ENCODE measurements at regions not wholly inside any gene's neighbourhood (a gene's known extent, or its start where the extent isn't known, plus 50 kb on each side); places are given as distances from the start of the nearest gene placed in this dataset.

DNA sequence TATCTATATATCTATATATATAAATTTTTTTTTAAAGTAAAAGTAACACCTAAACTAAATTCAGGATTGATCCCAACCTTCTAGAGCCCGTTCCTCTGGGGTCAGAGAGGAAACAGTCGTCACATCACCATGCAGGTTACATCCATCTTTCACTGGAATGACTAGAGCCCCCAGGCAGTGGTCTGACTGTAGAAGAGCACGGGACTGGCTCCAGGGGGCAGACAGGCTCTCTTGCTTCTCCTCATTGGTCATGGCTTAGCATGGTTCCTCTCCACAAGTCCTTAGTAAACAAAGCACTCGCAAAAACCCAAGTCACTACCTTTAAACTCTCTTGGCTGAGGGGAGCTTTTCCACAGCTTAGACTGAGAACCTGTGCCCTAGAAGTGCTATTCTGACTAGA, 110.5 kb downstream of the NR2F2 start:
- Histone ChIP-seq H3K36me3 (no peaks in the 10 kb centered on the region), H3K27ac (no peak overlapping the region), H3K27me3 (no peaks in the 10 kb centered on the region), H3K4me3 (no peak overlapping the region), H3K4me1 (no peaks in the 10 kb centered on the region), H3K9me3 (peaks cover 0 to 3% of the 10 kb centered on the region in 2 donors)
- TF ChIP-seq, protein P1, sequence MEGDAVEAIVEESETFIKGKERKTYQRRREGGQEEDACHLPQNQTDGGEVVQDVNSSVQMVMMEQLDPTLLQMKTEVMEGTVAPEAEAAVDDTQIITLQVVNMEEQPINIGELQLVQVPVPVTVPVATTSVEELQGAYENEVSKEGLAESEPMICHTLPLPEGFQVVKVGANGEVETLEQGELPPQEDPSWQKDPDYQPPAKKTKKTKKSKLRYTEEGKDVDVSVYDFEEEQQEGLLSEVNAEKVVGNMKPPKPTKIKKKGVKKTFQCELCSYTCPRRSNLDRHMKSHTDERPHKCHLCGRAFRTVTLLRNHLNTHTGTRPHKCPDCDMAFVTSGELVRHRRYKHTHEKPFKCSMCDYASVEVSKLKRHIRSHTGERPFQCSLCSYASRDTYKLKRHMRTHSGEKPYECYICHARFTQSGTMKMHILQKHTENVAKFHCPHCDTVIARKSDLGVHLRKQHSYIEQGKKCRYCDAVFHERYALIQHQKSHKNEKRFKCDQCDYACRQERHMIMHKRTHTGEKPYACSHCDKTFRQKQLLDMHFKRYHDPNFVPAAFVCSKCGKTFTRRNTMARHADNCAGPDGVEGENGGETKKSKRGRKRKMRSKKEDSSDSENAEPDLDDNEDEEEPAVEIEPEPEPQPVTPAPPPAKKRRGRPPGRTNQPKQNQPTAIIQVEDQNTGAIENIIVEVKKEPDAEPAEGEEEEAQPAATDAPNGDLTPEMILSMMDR (IDR thresholded peaks at IDR 0.05), result no peak
- intact Hi-C loops (cut with DNase I), result no loop called here
- no peak for DNase-seq (ENCODE audit: low spot score in 2 of 2)

DNA sequence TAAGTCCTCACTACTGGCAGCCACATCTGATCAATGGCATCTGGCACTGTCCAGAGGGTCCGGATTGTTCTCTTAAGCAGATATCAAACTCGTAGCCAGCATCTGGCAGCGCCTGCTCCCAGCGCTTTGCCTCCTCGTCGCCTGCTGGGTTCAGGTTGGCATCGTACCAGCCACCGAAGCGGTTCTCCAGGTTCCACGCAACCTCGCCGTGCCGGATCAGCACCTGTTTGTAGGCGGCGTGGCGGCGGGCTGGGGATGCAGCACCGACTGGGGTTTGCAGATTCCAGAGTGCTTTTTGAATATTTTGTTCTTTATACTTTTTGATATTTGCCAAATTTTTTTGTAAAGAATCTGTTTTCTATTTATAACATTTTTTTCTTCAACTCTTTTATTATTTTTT, 111.6 kb downstream of the NR2F2 start:
- Histone ChIP-seq H3K27ac (no peak overlapping the region), H3K27me3 (no peaks in the 10 kb centered on the region), H3K36me3 (no peaks in the 10 kb centered on the region), H3K4me1 (no peaks in the 10 kb centered on the region), H3K9me3 (peaks cover 0 to 3% of the 10 kb centered on the region in 2 donors), H3K4me3 (no peak overlapping the region)
- no peak for DNase-seq (ENCODE audit: low spot score in 2 of 2)
- intact Hi-C loops (cut with DNase I), result no loop called here
- TF ChIP-seq, protein P1 (IDR thresholded peaks at IDR 0.05), result no peak

DNA sequence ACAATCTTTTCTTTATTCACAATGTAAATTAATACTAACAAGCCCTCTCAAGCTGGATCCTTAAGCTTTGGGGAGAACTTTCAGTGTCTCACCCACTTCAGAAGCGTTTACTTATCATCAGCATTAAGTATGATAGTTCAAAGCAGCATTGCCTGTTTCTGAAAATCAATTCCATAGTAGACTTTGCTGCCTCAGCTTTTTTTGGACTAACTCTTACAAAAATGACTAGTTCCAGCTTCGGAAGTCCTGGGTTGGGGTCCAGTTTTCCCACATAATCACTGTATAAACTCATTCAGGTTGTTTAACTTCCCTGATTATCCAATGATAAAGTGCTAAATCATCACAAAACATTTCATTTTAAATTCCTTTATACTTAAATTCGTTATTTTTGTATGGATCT, 114.4 kb downstream of the NR2F2 start:
- H3K27ac ChIP-seq, result no peak overlapping the region
- intact Hi-C loops (cut with DNase I), result no loop called here
- no peaks in the 10 kb centered on the region for H3K4me1 ChIP-seq
- DNase-seq (ENCODE audit: low spot score in 2 of 2), result no peak
- H3K9me3 ChIP-seq, result peaks cover 0 to 3% of the 10 kb centered on the region in 2 donors
- no peaks in the 10 kb centered on the region for H3K27me3 ChIP-seq
- H3K4me3 ChIP-seq, result no peak overlapping the region
- no peaks in the 10 kb centered on the region for H3K36me3 ChIP-seq
- TF ChIP-seq, protein P1 (IDR thresholded peaks at IDR 0.05), result no peak

DNA sequence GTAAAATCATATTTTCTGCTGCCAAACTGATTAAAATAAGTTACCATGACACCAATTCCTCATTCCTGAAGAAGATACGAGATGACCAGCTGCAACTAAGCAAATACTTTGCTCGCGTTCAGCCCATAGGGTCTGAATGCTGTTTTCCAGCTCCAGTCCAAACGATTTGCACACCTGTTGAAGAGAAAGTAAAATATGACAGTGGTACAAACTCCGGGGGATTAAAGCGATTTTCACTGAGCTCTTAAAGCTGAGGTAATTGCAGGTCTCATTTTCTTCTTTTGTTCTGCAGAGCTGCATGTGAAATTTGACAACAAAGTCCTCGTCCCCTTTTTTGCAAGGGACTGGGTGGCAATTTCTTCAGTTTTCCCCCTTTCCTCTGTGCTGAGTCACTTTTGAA, 118.4 kb downstream of the NR2F2 start:
- intact Hi-C loops (cut with DNase I), result no loop called here
- Histone ChIP-seq H3K4me1 (no peaks in the 10 kb centered on the region), H3K36me3 (no peaks in the 10 kb centered on the region), H3K27me3 (no peaks in the 10 kb centered on the region), H3K9me3 (no peaks in the 10 kb centered on the region), H3K27ac (no peak overlapping the region), H3K4me3 (no peak overlapping the region)
- TF ChIP-seq, protein P1 (IDR thresholded peaks at IDR 0.05), result no peak
- DNase-seq (ENCODE audit: low spot score in 2 of 2), result no peak

DNA sequence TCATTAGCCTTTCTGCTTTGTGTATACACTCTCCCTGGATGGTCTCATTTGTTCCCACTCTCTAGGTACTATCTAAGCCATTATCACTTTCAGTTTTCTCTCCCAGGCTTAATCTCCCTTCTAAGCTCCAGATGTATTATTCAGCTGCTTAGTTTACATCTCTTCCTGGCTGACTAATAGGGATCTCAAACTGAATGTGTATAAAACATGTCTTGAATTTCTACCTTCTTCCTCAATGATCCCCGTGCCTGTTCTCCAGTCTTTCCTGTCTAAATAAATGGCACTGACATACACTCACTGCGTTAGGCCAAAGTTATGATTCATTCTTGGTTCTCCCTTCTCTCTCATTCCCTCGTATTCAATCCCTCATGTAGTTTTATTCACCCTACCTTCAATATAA, 127.3 kb downstream of the NR2F2 start:
- Histone ChIP-seq H3K4me3 (no peak overlapping the region), H3K36me3 (no peaks in the 10 kb centered on the region), H3K9me3 (no peaks in the 10 kb centered on the region), H3K4me1 (no peaks in the 10 kb centered on the region), H3K27me3 (no peaks in the 10 kb centered on the region), H3K27ac (no peak overlapping the region)
- intact Hi-C loops (cut with DNase I), result no loop called here
- TF ChIP-seq, protein P1 (IDR thresholded peaks at IDR 0.05), result no peak
- no peak for DNase-seq (ENCODE audit: low spot score in 2 of 2)

DNA sequence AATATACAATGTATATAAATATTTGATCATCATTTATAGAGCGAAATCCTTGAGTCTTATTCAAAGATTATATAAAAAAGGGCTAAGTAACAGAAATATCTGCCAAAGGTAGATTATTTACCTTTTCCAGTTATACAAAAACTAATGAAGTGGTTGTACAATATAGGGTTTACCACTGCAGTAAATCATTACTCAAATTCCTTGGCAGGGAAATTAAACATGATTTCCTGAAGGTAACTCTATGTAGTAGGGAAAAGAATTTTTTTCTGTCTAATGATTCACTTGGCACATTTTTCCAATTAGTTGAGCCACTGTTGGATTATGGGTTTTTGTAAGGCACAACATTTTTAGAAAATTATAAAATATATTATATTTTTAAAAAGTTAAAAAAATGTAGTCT, 129.6 kb downstream of the NR2F2 start:
- no peak overlapping the region for H3K27ac ChIP-seq
- intact Hi-C loops (cut with DNase I), result no loop called here
- H3K27me3 ChIP-seq, result no peaks in the 10 kb centered on the region
- TF ChIP-seq, protein P1 (IDR thresholded peaks at IDR 0.05), result no peak
- no peak for DNase-seq (ENCODE audit: low spot score in 2 of 2)
- H3K4me3 ChIP-seq, result no peak overlapping the region
- no peaks in the 10 kb centered on the region for H3K4me1 ChIP-seq
- no peaks in the 10 kb centered on the region for H3K36me3 ChIP-seq
- H3K9me3 ChIP-seq, result no peaks in the 10 kb centered on the region
